ENCODE measurements at regions not wholly inside any gene's neighbourhood (a gene's known extent, or its start where the extent isn't known, plus 50 kb on each side); places are given as distances from the start of the nearest gene placed in this dataset.
A peak's percentile ranks its signal among the peaks of the same experiment; 100 is the strongest.

GRCh38 chr2:122451040-122451439 lies 695.6 kb downstream of the TSN start:
- Histone ChIP-seq H3K27ac (ENCODE audit: low read depth, low read length) (no peak overlapping the region), H2AFZ (ENCODE audit: low read depth, low read length) (no peak overlapping the region)
- no peaks in the 10 kb centered on the region for H3K4me1 Mint-ChIP-seq (ENCODE audit: low read depth, unreplicated experiment)

GRCh38 chr2:122451697-122452096 lies 696.2 kb downstream of the TSN start:
- Histone ChIP-seq H4K20me1 (ENCODE audit: insufficient read depth, low read length) (no peaks in the 10 kb centered on the region), H3K4me2 (ENCODE audit: low read length) (no peak overlapping the region), H3K9ac (ENCODE audit: low read length) (no peak overlapping the region), H3K36me3 (ENCODE audit: insufficient read depth, low read length) (no peaks in the 10 kb centered on the region), H3K79me2 (ENCODE audit: insufficient read depth, low read length) (no peaks in the 10 kb centered on the region), H2AFZ (ENCODE audit: low read depth, low read length) (no peak overlapping the region), H3K4me3 (ENCODE audit: insufficient read depth, low read depth, low read length) (no peak overlapping the region), H3K27ac (ENCODE audit: low read depth, low read length) (no peak overlapping the region), H3K27me3 (ENCODE audit: insufficient read depth, low read length) (no peaks in the 10 kb centered on the region), H3K9me3 (ENCODE audit: insufficient read depth, low read depth, low read length) (no peaks in the 10 kb centered on the region), H3K4me1 (ENCODE audit: insufficient read depth, low read length) (no peaks in the 10 kb centered on the region)
- TF ChIP-seq EZH2 (IDR thresholded peaks at IDR 0.05; ENCODE audit: insufficient read depth, low read length) (no peak), CTCF (IDR thresholded peaks at IDR 0.05; ENCODE audit: insufficient read depth, low read depth, low read length) (no peak)
- H3K27ac Mint-ChIP-seq (ENCODE audit: unreplicated experiment): no peak overlapping the region
- no peaks in the 10 kb centered on the region for H3K4me1 Mint-ChIP-seq (ENCODE audit: low read depth, unreplicated experiment)
- H3K4me3 Mint-ChIP-seq (ENCODE audit: unreplicated experiment): no peak overlapping the region
- FAIRE-seq (no peak), DNase-seq (ENCODE audit: low read depth) (no peak)
- no peaks in the 10 kb centered on the region for H3K36me3 Mint-ChIP-seq (ENCODE audit: low read depth, unreplicated experiment)
- H3K9me3 Mint-ChIP-seq (ENCODE audit: unreplicated experiment): peaks cover 8% of the 10 kb centered on the region
- no peaks in the 10 kb centered on the region for H3K27me3 Mint-ChIP-seq (ENCODE audit: low read depth, unreplicated experiment)

More at GRCh38 chr2:122451040-122451439, 695.6 kb downstream of the TSN start:
- H3K4me3 Mint-ChIP-seq (ENCODE audit: unreplicated experiment): no peak overlapping the region
- DNase-seq (ENCODE audit: low read depth) (no peak), FAIRE-seq (no peak)
- no peaks in the 10 kb centered on the region for H3K27me3 Mint-ChIP-seq (ENCODE audit: low read depth, unreplicated experiment)
- Histone ChIP-seq H3K9me3 (ENCODE audit: insufficient read depth, low read depth, low read length) (no peaks in the 10 kb centered on the region), H3K79me2 (ENCODE audit: insufficient read depth, low read length) (no peaks in the 10 kb centered on the region), H3K4me2 (ENCODE audit: low read length) (no peak overlapping the region), H3K27me3 (ENCODE audit: insufficient read depth, low read length) (no peaks in the 10 kb centered on the region), H3K4me1 (ENCODE audit: insufficient read depth, low read length) (no peaks in the 10 kb centered on the region), H4K20me1 (ENCODE audit: insufficient read depth, low read length) (no peaks in the 10 kb centered on the region), H3K36me3 (ENCODE audit: insufficient read depth, low read length) (no peaks in the 10 kb centered on the region), H3K9ac (ENCODE audit: low read length) (no peak overlapping the region), H3K4me3 (ENCODE audit: insufficient read depth, low read depth, low read length) (no peak overlapping the region)
- no peak overlapping the region for H3K27ac Mint-ChIP-seq (ENCODE audit: unreplicated experiment)
- no peak for TF ChIP-seq EZH2 (IDR thresholded peaks at IDR 0.05; ENCODE audit: insufficient read depth, low read length)
- peak; percentile 35 for TF ChIP-seq CTCF (IDR thresholded peaks at IDR 0.05; ENCODE audit: insufficient read depth, low read depth, low read length)
- H3K36me3 Mint-ChIP-seq (ENCODE audit: low read depth, unreplicated experiment): no peaks in the 10 kb centered on the region
- peaks cover 8% of the 10 kb centered on the region for H3K9me3 Mint-ChIP-seq (ENCODE audit: unreplicated experiment)

GRCh38 chr2:122469147-122469546 lies 713.7 kb downstream of the TSN start:
- Mint-ChIP-seq H3K4me3 (ENCODE audit: unreplicated experiment) (no peak overlapping the region), H3K4me1 (ENCODE audit: low read depth, unreplicated experiment) (no peaks in the 10 kb centered on the region), H3K27ac (ENCODE audit: unreplicated experiment) (no peak overlapping the region), H3K9me3 (ENCODE audit: unreplicated experiment) (peaks cover 2% of the 10 kb centered on the region), H3K27me3 (ENCODE audit: low read depth, unreplicated experiment) (peaks cover 2% of the 10 kb centered on the region), H3K36me3 (ENCODE audit: low read depth, unreplicated experiment) (no peaks in the 10 kb centered on the region)
- Histone ChIP-seq H4K20me1 (ENCODE audit: insufficient read depth, low read length) (no peaks in the 10 kb centered on the region), H3K79me2 (ENCODE audit: insufficient read depth, low read length) (no peaks in the 10 kb centered on the region), H2AFZ (ENCODE audit: low read depth, low read length) (no peak overlapping the region), H3K4me3 (ENCODE audit: insufficient read depth, low read depth, low read length) (no peak overlapping the region), H3K4me2 (ENCODE audit: low read length) (no peak overlapping the region), H3K9me3 (ENCODE audit: insufficient read depth, low read depth, low read length) (no peaks in the 10 kb centered on the region), H3K36me3 (ENCODE audit: insufficient read depth, low read length) (no peaks in the 10 kb centered on the region), H3K27ac (ENCODE audit: low read depth, low read length) (no peak overlapping the region), H3K4me1 (ENCODE audit: insufficient read depth, low read length) (no peaks in the 10 kb centered on the region), H3K9ac (ENCODE audit: low read length) (no peak overlapping the region), H3K27me3 (ENCODE audit: insufficient read depth, low read length) (no peaks in the 10 kb centered on the region)
- DNase-seq (ENCODE audit: low read depth): no peak
- TF ChIP-seq CTCF (IDR thresholded peaks at IDR 0.05; ENCODE audit: insufficient read depth, low read depth, low read length) (no peak), EZH2 (IDR thresholded peaks at IDR 0.05; ENCODE audit: insufficient read depth, low read length) (no peak)
- no peak for FAIRE-seq
